ENCODE measurements at regions not wholly inside any gene's neighbourhood (a gene's known extent, or its start where the extent isn't known, plus 50 kb on each side); places are given as distances from the start of the nearest gene placed in this dataset.

GRCh38 chr13:21894703-21895699, 224.1 kb downstream of the FGF9 start (continued):
- TF ChIP-seq ZNF331 (CRISPR knock-in tag; IDR thresholded peaks at IDR 0.05; ENCODE audit: low read depth) (no peak), CTCF (conservative IDR thresholded peaks at IDR 0.05; ENCODE audit: low read depth in 2 of 2) (no peak)

- Histone ChIP-seq H3K27me3 (ENCODE audit: insufficient read depth) (no peaks in the 10 kb centered on the region), H3K9me2 (ENCODE audit: insufficient read depth) (0 out of 2 replicates have a peak, but pooled peaks cover 3% of the 10 kb centered on the region), H3K36me3 (ENCODE audit: insufficient read depth) (no peaks in the 10 kb centered on the region), H3F3A (replicated peaks; ENCODE audit: low read depth) (no peaks in the 10 kb centered on the region), H2AFZ (no peak overlapping the region), H3K79me2 (replicated peaks; ENCODE audit: insufficient read depth) (no peaks in the 10 kb centered on the region), H3K4me1 (ENCODE audit: insufficient read depth) (no peaks in the 10 kb centered on the region), H3K4me3 (no peak overlapping the region), H4K20me1 (replicated peaks; ENCODE audit: insufficient read depth) (no peaks in the 10 kb centered on the region), H3K4me2 (no peak overlapping the region), H3K27ac (ENCODE audit: low read depth) (no peak overlapping the region)
- Mint-ChIP-seq H3K27ac (no peak overlapping the region), H3K27me3 (ENCODE audit: insufficient read depth, low read depth, poor library complexity) (peaks cover 6% of the 10 kb centered on the region), H3K4me3 (no peak overlapping the region), H3K9me3 (no peaks in the 10 kb centered on the region), H3K36me3 (ENCODE audit: low read depth) (no peaks in the 10 kb centered on the region), H3K4me1 (peaks cover 12% of the 10 kb centered on the region)
- ATAC-seq = no peak
- no peak for DNase-seq (ENCODE audit: low spot score)
- TF ChIP-seq ZNF114 (CRISPR knock-in tag; IDR thresholded peaks at IDR 0.05) (no peak), CREB1 (CRISPR knock-in tag; IDR thresholded peaks at IDR 0.05; ENCODE audit: low read depth) (no peak), EZH2phosphoT487 (IDR thresholded peaks at IDR 0.05; ENCODE audit: unreplicated experiment) (no peak), ETS1 (IDR thresholded peaks at IDR 0.05) (no peak), CTCF (conservative IDR thresholded peaks at IDR 0.05; ENCODE audit: low read depth in 2 of 2) (no peak), POLR2AphosphoS5 (IDR thresholded peaks at IDR 0.05; ENCODE audit: low read depth) (no peak), STAT1 (IDR thresholded peaks at IDR 0.05; ENCODE audit: unreplicated experiment) (no peak), REST (IDR thresholded peaks at IDR 0.05; ENCODE audit: unreplicated experiment) (no peak), ZNF331 (CRISPR knock-in tag; IDR thresholded peaks at IDR 0.05; ENCODE audit: low read depth) (no peak)
Observed at GRCh38 chr13:21895779-21896178, 224.9 kb downstream of the FGF9 start.

Measured in GM23338 (cell line).